ENCODE measurements at regions not wholly inside any gene's neighbourhood (a gene's known extent, or its start where the extent isn't known, plus 50 kb on each side); places are given as distances from the start of the nearest gene placed in this dataset.

DNA sequence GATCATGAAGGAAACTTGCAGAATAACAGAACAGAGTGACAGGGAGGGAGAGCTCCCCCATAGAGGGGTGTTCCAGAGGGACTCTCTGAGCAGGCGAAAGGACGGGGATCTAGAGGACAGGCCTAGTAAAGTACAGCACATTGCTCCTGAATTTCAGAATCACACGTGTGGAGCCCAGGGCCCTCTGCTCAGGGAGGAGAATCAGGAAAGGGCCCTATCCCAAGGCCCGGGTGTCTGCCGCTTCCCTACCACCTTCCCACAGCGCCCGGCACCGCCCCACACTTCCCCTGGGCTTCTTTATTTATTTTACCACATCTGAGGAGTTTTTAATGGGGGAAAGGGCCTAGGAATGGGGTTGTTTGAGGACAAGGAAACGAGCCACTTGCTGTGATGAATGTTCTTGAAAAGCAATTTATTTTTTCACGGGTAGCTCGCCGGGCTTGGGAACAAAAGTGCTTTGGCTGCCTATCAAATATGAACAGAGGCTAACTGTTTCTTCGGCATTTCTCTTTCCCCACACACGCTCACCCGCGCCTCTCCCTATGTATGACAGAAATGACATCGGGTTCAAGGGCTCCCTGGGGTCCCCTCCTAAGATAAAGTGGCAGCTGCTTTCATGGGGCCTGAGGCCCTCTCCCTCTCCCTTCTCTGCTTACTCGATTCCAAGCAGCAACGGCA is 79.3 kb upstream of the GLI2 start:
- TF ChIP-seq EZH2phosphoT487 (IDR thresholded peaks at IDR 0.05; ENCODE audit: borderline replicate concordance, low read length) (no peak), EZH2 (IDR thresholded peaks at IDR 0.05; ENCODE audit: low read length, unreplicated experiment) (no peak)
- TF ChIP-seq, protein P1, sequence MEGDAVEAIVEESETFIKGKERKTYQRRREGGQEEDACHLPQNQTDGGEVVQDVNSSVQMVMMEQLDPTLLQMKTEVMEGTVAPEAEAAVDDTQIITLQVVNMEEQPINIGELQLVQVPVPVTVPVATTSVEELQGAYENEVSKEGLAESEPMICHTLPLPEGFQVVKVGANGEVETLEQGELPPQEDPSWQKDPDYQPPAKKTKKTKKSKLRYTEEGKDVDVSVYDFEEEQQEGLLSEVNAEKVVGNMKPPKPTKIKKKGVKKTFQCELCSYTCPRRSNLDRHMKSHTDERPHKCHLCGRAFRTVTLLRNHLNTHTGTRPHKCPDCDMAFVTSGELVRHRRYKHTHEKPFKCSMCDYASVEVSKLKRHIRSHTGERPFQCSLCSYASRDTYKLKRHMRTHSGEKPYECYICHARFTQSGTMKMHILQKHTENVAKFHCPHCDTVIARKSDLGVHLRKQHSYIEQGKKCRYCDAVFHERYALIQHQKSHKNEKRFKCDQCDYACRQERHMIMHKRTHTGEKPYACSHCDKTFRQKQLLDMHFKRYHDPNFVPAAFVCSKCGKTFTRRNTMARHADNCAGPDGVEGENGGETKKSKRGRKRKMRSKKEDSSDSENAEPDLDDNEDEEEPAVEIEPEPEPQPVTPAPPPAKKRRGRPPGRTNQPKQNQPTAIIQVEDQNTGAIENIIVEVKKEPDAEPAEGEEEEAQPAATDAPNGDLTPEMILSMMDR (conservative IDR thresholded peaks at IDR 0.05; ENCODE audit: low read depth, low read length), result no peak

Measured in PC-3 (cell line).